Stomach smooth muscle (tissue), 2 donors: ENCODE measurements at regions not wholly inside any gene's neighbourhood (a gene's known extent, or its start where the extent isn't known, plus 50 kb on each side); places are given as distances from the start of the nearest gene placed in this dataset.

Experiments used
- H3K27ac ChIP-seq: one replicate; pipeline ENCODE4 v1.7.0; 2013; ENCODE audit warnings: mild to moderate bottlenecking, low read length, inconsistent platforms
- H3K27me3 ChIP-seq, 2 donors: one replicate each; pipeline ENCODE4 v1.7.0; 2013; ENCODE audit warnings: low read length in 2 of 2; ENCODE audit not compliant: insufficient read depth in 2 of 2, control insufficient read depth in 1 of 2
- H3K36me3 ChIP-seq, 2 donors: one replicate each; pipeline ENCODE4 v1.7.0; 2013; ENCODE audit warnings: low read length in 2 of 2; ENCODE audit not compliant: control insufficient read depth in 2 of 2, insufficient read depth in 2 of 2
- H3K4me1 ChIP-seq: one replicate; pipeline ENCODE4 v1.7.0; 2013; ENCODE audit warnings: low read length; ENCODE audit not compliant: control insufficient read depth, insufficient read depth
- H3K4me3 ChIP-seq, 2 donors: one replicate each; pipeline ENCODE4 v1.7.0; 2013; ENCODE audit warnings: low read length in 2 of 2
- H3K9ac ChIP-seq, 2 donors: one replicate each; pipeline ENCODE4 v1.7.0; 2013; ENCODE audit warnings: low read length in 2 of 2, mild to moderate bottlenecking in 1 of 2
- H3K9me3 ChIP-seq, 2 donors: one replicate each; pipeline ENCODE4 v1.7.0; 2013; ENCODE audit warnings: low read length in 2 of 2; ENCODE audit not compliant: control insufficient read depth in 2 of 2
- donor health status: healthy.
- donor health status: Pancreatic carcinoma.

DNA sequence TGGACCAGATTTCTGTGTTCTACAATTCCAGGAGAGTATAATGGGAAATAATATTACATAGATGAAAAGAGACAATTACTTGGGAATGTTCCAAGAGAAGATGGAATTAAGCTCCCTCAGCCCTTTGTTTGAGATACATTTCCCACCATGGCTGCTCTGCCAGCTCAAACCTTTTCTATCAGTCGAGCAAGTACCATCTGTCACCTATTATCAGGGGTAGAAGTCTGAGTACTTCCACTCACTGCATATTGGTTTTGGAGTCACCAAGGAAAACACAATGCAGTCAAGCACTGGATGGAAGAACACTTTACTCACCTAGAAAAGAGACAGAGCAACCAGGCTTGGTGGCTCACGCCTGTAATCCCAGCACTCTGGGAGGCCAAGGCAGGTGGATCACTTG, 270.4 kb upstream of the FAR2 start:
- Histone ChIP-seq H3K36me3 (no peaks in the 10 kb centered on the region), H3K9me3 (no peaks in the 10 kb centered on the region), H3K9ac (no peak overlapping the region), H3K4me3 (no peak overlapping the region), H3K27me3 (no peaks in the 10 kb centered on the region), H3K27ac (no peak overlapping the region), H3K4me1 (no peaks in the 10 kb centered on the region)

GRCh38 chr12:28879379-28879778, 269.7 kb upstream of the FAR2 start:
- H3K27me3 ChIP-seq = no peaks in the 10 kb centered on the region
- H3K27ac ChIP-seq = no peak overlapping the region
- no peak overlapping the region for H3K9ac ChIP-seq
- H3K9me3 ChIP-seq = no peaks in the 10 kb centered on the region
- no peaks in the 10 kb centered on the region for H3K4me1 ChIP-seq
- H3K4me3 ChIP-seq = no peak overlapping the region
- no peaks in the 10 kb centered on the region for H3K36me3 ChIP-seq

DNA sequence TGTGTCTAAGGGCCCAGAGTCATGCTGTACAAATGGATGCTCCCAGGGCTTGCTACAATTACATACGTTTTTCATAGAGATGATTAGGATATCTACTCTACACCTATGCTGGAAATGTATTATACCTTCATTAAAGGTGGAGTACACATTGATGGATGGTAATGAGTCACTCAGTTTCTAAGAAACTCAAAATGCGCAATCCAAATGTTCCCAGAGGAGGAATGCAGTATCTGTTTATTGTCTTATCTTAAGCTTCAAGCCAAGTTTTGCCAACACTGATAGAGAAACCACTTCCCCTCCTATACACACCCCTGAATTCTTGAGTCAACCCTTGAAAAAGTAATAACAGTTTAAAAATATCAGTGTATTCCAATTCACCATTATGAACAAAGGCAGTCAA, 266.6 kb upstream of the FAR2 start:
- Histone ChIP-seq H3K27ac (no peak overlapping the region), H3K9ac (no peak overlapping the region), H3K4me3 (no peak overlapping the region), H3K36me3 (no peaks in the 10 kb centered on the region), H3K4me1 (no peaks in the 10 kb centered on the region), H3K9me3 (no peaks in the 10 kb centered on the region), H3K27me3 (no peaks in the 10 kb centered on the region)

- no peaks in the 10 kb centered on the region for H3K27me3 ChIP-seq
- no peak overlapping the region for H3K27ac ChIP-seq
- H3K9ac ChIP-seq = no peak overlapping the region
- H3K4me1 ChIP-seq = no peaks in the 10 kb centered on the region
- no peak overlapping the region for H3K4me3 ChIP-seq
- H3K36me3 ChIP-seq = no peaks in the 10 kb centered on the region
- H3K9me3 ChIP-seq = no peaks in the 10 kb centered on the region
These were observed 265.6 kb upstream of the FAR2 start for GRCh38 chr12:28883406-28883997.

DNA sequence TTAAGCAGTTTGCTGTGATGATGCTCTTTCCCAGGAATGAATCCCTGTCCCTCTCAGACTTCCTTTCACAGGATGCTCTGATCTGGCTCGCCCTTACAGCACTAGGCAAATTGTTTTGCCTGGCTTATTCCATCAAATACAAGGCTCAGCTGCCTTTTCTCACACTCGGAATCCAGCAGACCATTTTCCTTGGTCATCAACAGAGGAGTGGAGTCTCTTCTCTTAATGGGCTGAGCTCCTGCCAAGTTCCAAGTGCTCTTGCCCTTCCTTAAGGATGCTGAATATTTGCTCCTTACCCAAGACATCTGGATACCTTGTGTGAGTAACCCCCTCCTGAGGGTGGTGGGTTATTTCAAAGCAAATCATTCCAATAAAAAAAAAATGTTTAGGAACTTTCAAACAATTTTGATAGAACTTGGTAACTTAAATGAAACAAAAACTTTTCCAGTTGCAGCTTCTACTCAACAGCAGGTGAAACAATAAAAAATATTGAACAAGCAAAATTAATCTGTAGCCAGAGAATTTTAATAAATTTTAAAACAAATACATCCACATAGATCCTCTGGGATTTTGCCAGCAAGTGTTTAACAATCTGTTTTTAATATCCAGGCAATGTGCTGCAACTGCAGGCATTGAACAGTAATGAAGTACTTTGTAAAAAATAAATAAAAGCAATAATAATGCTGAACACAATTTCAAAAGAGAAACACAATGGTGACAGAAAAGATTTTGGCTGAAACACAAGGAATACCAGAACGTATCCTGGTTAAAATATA, 264.0 kb upstream of the FAR2 start:
- no peaks in the 10 kb centered on the region for H3K27me3 ChIP-seq
- H3K4me3 ChIP-seq = no peak overlapping the region
- H3K36me3 ChIP-seq = no peaks in the 10 kb centered on the region
- no peaks in the 10 kb centered on the region for H3K4me1 ChIP-seq
- no peaks in the 10 kb centered on the region for H3K9me3 ChIP-seq
- H3K9ac ChIP-seq = no peak overlapping the region
- no peak overlapping the region for H3K27ac ChIP-seq

GRCh38 chr12:28885928-28886327, 263.1 kb upstream of the FAR2 start:
- Histone ChIP-seq H3K27ac (no peak overlapping the region), H3K9me3 (no peaks in the 10 kb centered on the region), H3K9ac (no peak overlapping the region), H3K27me3 (no peaks in the 10 kb centered on the region), H3K4me1 (no peaks in the 10 kb centered on the region), H3K4me3 (no peak overlapping the region), H3K36me3 (no peaks in the 10 kb centered on the region)

- Histone ChIP-seq H3K27ac (no peak overlapping the region), H3K4me1 (no peaks in the 10 kb centered on the region), H3K4me3 (no peak overlapping the region), H3K9me3 (no peaks in the 10 kb centered on the region), H3K9ac (no peak overlapping the region), H3K36me3 (no peaks in the 10 kb centered on the region), H3K27me3 (no peaks in the 10 kb centered on the region)
These were observed 261.6 kb upstream of the FAR2 start for GRCh38 chr12:28887461-28887990.

DNA sequence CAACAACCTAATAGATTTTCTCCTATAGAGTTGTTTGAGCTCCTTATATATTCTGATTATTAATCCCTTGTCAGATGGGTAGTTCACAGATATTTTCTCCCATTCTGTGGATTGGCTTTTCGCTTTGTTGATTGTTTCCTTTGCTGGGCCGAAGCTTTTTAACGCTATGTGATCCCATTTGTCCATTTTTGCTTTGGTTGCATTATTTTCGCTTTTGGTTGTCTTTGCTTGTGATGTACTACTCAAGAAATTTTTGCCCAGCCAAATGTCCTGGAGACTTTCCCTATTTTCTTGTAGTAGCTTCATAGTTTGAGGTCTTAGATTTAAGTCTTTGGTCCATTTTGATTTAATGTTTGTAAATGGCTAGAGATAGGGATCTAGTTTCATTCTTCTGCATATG, 258.4 kb upstream of the FAR2 start:
- Histone ChIP-seq H3K4me3 (no peak overlapping the region), H3K36me3 (no peaks in the 10 kb centered on the region), H3K9me3 (no peaks in the 10 kb centered on the region), H3K4me1 (no peaks in the 10 kb centered on the region), H3K27me3 (no peaks in the 10 kb centered on the region), H3K9ac (no peak overlapping the region), H3K27ac (no peak overlapping the region)

GRCh38 chr12:28891126-28891525, 258.0 kb upstream of the FAR2 start:
- H3K36me3 ChIP-seq = no peaks in the 10 kb centered on the region
- no peak overlapping the region for H3K9ac ChIP-seq
- no peak overlapping the region for H3K4me3 ChIP-seq
- no peaks in the 10 kb centered on the region for H3K9me3 ChIP-seq
- H3K4me1 ChIP-seq = no peaks in the 10 kb centered on the region
- no peak overlapping the region for H3K27ac ChIP-seq
- no peaks in the 10 kb centered on the region for H3K27me3 ChIP-seq

DNA sequence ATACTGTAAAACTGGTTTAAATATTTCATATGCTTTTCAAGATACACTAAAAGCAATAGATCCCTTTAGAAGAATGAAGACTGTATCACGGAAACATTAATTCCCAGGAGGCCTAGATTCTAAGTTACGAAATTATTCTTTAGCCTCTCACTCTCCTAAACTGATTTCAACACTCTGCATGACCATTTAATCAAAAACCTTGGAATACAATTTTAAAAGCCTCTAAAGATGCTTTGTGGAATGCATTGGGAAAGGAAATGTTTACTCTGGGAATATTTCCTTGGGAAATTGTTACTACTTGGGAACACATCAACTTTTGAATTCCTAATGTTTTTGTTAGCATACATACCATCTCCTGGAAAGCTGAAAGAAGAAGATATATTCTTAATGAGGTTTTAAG, 255.7 kb upstream of the FAR2 start:
- Histone ChIP-seq H3K4me3 (no peak overlapping the region), H3K9me3 (no peaks in the 10 kb centered on the region), H3K4me1 (no peaks in the 10 kb centered on the region), H3K27me3 (no peaks in the 10 kb centered on the region), H3K36me3 (no peaks in the 10 kb centered on the region), H3K27ac (no peak overlapping the region), H3K9ac (no peak overlapping the region)

DNA sequence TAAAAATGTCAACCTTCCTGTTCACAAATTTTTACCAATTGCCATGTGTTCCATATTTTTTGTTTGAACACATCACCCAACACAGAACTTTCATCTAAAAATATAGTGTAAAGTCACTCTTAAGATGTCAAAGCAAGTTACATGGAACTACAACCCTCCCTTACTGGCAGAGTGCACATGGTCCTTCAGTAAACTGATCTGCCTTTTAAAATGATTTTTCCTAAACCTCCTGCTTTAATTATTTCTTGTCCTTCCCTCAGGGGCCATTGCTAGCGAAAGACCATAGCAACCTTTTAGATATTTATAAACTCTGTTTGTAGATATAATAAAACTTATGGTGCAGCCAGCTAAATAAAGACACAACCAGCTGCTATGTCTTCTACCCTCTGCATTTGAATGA, 255.2 kb upstream of the FAR2 start:
- Histone ChIP-seq H3K27me3 (no peaks in the 10 kb centered on the region), H3K36me3 (no peaks in the 10 kb centered on the region), H3K9ac (no peak overlapping the region), H3K9me3 (no peaks in the 10 kb centered on the region), H3K4me3 (no peak overlapping the region), H3K4me1 (no peaks in the 10 kb centered on the region), H3K27ac (no peak overlapping the region)
